K562 (cell line): ENCODE measurements at regions not wholly inside any gene's neighbourhood (a gene's known extent, or its start where the extent isn't known, plus 50 kb on each side); places are given as distances from the start of the nearest gene placed in this dataset.
"Not testable (repeated sequence)": the region's sequence is repeated elsewhere in the genome, so short reads cannot be mapped to it uniquely, and the experiment has no call there.

Source experiments
- ATAC-seq: fragments of 200-7000 bp; cut with Tn5 transposase; 3 replicates; pipeline ENCODE4 v1.9.1; 2020; ENCODE audit warnings: moderate library complexity
- BruUV-seq: library from RNA; stranded (reverse); fragments of 400-500 nt; replicated peaks from 2 replicates; lab custom pipeline; 2021; lab: Mats Ljungman, UMichigan
- CTCF ChIA-PET: fragments of 300-600 bp; formaldehyde crosslinking; extraction: SDS; loops from one replicate; lab custom pipeline; 2021; ENCODE audit warnings: low intra/inter-chr PET ratio; lab: Yijun Ruan, JAX
- POLR2A ChIA-PET: fragments of 300-600, 350-650 bp; sonication (Branson Sonifier 250); formaldehyde crosslinking; extraction: SDS; loops from one replicate; lab custom pipeline; 2021; ENCODE audit warnings: antibody characterized with exemption, inconsistent platforms; lab: Yijun Ruan, JAX
- DNase-seq, 4 experiments: peaks; one replicate each; pipeline versions ENCODE4 v3.0.0 to v3.0.0-alpha.2; 2011 to 2018; ENCODE audit warnings: low spot score in 3 of 4, mixed read lengths in 3 of 4; ENCODE audit errors: extremely low read depth in 1 of 4
- FAIRE-seq: peaks from 2 replicates; lab custom pipeline; 2011; peaks lifted over from hg19 to GRCh38; lab: Jason Lieb, UNC
- H2AFZ ChIP-seq: 2 replicates; pipeline ENCODE4 v1.6.0; 2011; ENCODE audit warnings: low read depth, low read length, control low read depth, inconsistent platforms
- H3K27ac ChIP-seq: fragments of 200-600 bp; 3 replicates; pipeline ENCODE4 v1.8.0; 2011; ENCODE audit warnings: low read depth, mild to moderate bottlenecking, control low read depth, inconsistent platforms, low read length, moderate library complexity, mixed read lengths; ENCODE audit errors: extremely low read depth
- H3K27me3 ChIP-seq, 2 experiments: fragments of 300-600 bp in 1 of 2; 2 replicates in 1 of 2; 3 replicates in 1 of 2; pipeline versions ENCODE4 v1.6.0 to v1.8.0; 2011; ENCODE audit warnings: inconsistent platforms in 2 of 2, low read length in 2 of 2, mild to moderate bottlenecking in 1 of 2, mixed read lengths in 1 of 2, moderate library complexity in 1 of 2; ENCODE audit not compliant: control insufficient read depth in 2 of 2, insufficient read depth in 2 of 2
- H3K36me3 ChIP-seq: fragments of 300-600 bp; 3 replicates; pipeline ENCODE4 v1.8.0; 2011; ENCODE audit warnings: mild to moderate bottlenecking, low read length, inconsistent platforms; ENCODE audit not compliant: control insufficient read depth, insufficient read depth
- H3K4me1 ChIP-seq, 2 experiments: fragments of 200-600 bp in 1 of 2; replicated peaks in 1 of 2; 2 replicates in 1 of 2; 3 replicates in 1 of 2; pipeline versions ENCODE4 v1.5.1 to v1.8.0; 2011; ENCODE audit warnings: inconsistent platforms in 2 of 2, low read length in 2 of 2, mild to moderate bottlenecking in 1 of 2, mixed read lengths in 1 of 2, moderate library complexity in 1 of 2; ENCODE audit not compliant: control insufficient read depth in 2 of 2, insufficient read depth in 2 of 2
- H3K4me2 ChIP-seq: 2 replicates; pipeline ENCODE4 v1.6.1; 2011; ENCODE audit warnings: low read length, control low read depth, inconsistent platforms, mixed read lengths; ENCODE audit not compliant: insufficient read depth
- H3K4me3 ChIP-seq: fragments of 200-600 bp; sonication (generic), shearing (Covaris generic); 2 replicates; pipeline ENCODE4 v1.5.1; 2016; ENCODE audit warnings: control low read depth, inconsistent platforms
- H3K79me2 ChIP-seq: fragments of 200-600 bp; 3 replicates; pipeline ENCODE4 v1.8.0; 2011; ENCODE audit warnings: low read length, inconsistent platforms; ENCODE audit not compliant: control insufficient read depth, insufficient read depth
- H3K9ac ChIP-seq, 2 experiments: 2 replicates each; pipeline versions ENCODE4 v1.6.0 to v1.6.1; 2011; ENCODE audit warnings: low read depth in 2 of 2, low read length in 2 of 2, control low read depth in 1 of 2, inconsistent platforms in 1 of 2, mild to moderate bottlenecking in 1 of 2, mixed read lengths in 1 of 2; ENCODE audit not compliant: insufficient read depth in 1 of 2
- H3K9me1 ChIP-seq: one replicate; pipeline ENCODE4 v1.6.0; 2011; ENCODE audit warnings: inconsistent platforms, mild to moderate bottlenecking, low read length, moderate library complexity; ENCODE audit not compliant: control insufficient read depth, insufficient read depth
- H3K9me3 ChIP-seq: replicated peaks from 2 replicates; pipeline ENCODE4 v1.5.1; 2011; ENCODE audit warnings: low read depth, low read length, inconsistent platforms; ENCODE audit not compliant: control insufficient read depth, insufficient read depth
- H4K20me1 ChIP-seq: replicated peaks from 2 replicates; pipeline ENCODE4 v1.6.1; 2011; ENCODE audit warnings: low read length, inconsistent platforms, mixed read lengths; ENCODE audit not compliant: control insufficient read depth, insufficient read depth
- BCOR ChIP-seq: fragments of 450-650 bp; IDR thresholded peaks from 2 replicates; pipeline ENCODE4 v1.6.1; 2016
- CHD4 ChIP-seq: fragments of 200-600 bp; sonication (generic); IDR thresholded peaks from 3 replicates; pipeline ENCODE4 v1.6.1; 2012; ENCODE audit warnings: low read depth, mild to moderate bottlenecking, mixed read lengths, low read length, inconsistent platforms; ENCODE audit not compliant: insufficient read depth, insufficient replicate concordance, poor library complexity, severe bottlenecking
- HDAC2 ChIP-seq: fragments of 450-650 bp; IDR thresholded peaks from 2 replicates; pipeline ENCODE4 v1.6.1; 2016; ENCODE audit warnings: mild to moderate bottlenecking
- KDM1A ChIP-seq, 2 experiments: fragments of 450-650 bp; IDR thresholded peaks; 2 replicates each; pipeline ENCODE4 v1.6.1; 2016; ENCODE audit warnings: mild to moderate bottlenecking in 2 of 2
- RBM25 ChIP-seq: fragments of 200-400 bp; formaldehyde crosslinking; IDR thresholded peaks from 2 replicates; pipeline ENCODE4 v1.6.1; 2018; ENCODE audit warnings: low read length, low read depth, moderate library complexity; ENCODE audit not compliant: severe bottlenecking
- TCF3 ChIP-seq: sonication (generic); formaldehyde crosslinking; IDR thresholded peaks from 2 replicates; pipeline ENCODE4 v1.4.0; 2020; ENCODE audit warnings: mild to moderate bottlenecking, missing genetic modification reagents
- ZNF146 ChIP-seq: IDR thresholded peaks from one replicate; pipeline ENCODE4 v1.6.1; 2018; ENCODE audit warnings: missing compliant biosample characterization; ENCODE audit not compliant: unreplicated experiment
- WGBS: fragments of 100-300 bp; shearing (Covaris generic); methylation state at CpG from one replicate; pipeline ENCODE4 v1.1.6; 2016; ENCODE audit warnings: low coverage, mixed read lengths; ENCODE audit not compliant: insufficient coverage; ENCODE audit errors: missing lambda C conversion rate; 5-methylcytosine and 5-hydroxymethylcytosine counted together
- in situ Hi-C: fragments of 300-500 bp; cut with MboI; formaldehyde crosslinking; loops from 4 replicates; pipeline ENCODE4 v1.15.0; 2018; ENCODE audit warnings: inconsistent platforms, mixed read lengths
- intact Hi-C: fragments of 100-400 bp; cut with micrococcal nuclease; formaldehyde crosslinking; loops from 2 replicates; pipeline ENCODE4 v1.14.2; 2022

- WGBS: 49% methylated on average over 4 of the region's 4 CpGs
- Histone ChIP-seq H3K36me3 (no peaks in the 10 kb centered on the region), H3K9me3 (no peaks in the 10 kb centered on the region), H3K4me1 (no peaks in the 10 kb centered on the region; a peak in 1 of 5 replicates), H3K9me1 (no peaks in the 10 kb centered on the region), H4K20me1 (no peaks in the 10 kb centered on the region), H3K4me2 (no peak overlapping the region), H2AFZ (no peak overlapping the region), H3K79me2 (no peaks in the 10 kb centered on the region), H3K27me3 (no peaks in the 10 kb centered on the region), H3K9ac (no peak overlapping the region), H3K27ac (no peak overlapping the region), H3K4me3 (no peak overlapping the region)
- CTCF ChIA-PET: no interaction called here
- POLR2A ChIA-PET: no interaction called here
- TF ChIP-seq TCF3 (CRISPR knock-in tag): no peak
- ATAC-seq (no peak), DNase-seq (no peak), FAIRE-seq (no peak)
- intact Hi-C loops: no loop called here
- in situ Hi-C loops: no loop called here
- BruUV-seq: no TSS peak
Observed at GRCh38 chr15:56792211-56792610, 58.9 kb upstream of the ZNF280D start.

DNA sequence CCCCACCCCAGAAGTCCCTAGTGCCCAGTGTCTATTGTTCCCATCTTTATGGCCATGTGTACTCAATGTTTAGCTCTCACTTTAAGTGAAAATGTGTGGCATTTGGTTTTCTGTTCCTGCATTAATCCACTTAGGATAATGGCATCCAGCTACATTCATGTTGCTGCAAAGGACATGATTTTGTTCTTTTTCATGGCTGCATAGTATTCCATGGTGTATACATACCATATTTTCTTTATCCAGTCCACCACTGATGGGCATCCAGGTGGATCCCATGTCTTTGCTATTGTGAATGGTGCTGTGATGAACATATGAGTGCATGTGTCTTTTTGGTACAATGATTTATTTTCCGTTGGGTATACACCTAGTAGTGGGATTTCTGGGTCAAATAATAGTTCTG lies 58.2 kb upstream of the ZNF280D start:
- H3K9ac ChIP-seq, H3K4me1 ChIP-seq, POLR2A ChIA-PET, H3K36me3 ChIP-seq, H3K27me3 ChIP-seq, H3K27ac ChIP-seq, DNase-seq: not testable (repeated sequence)
- TF ChIP-seq HDAC2 (peak; percentile 38; the same call in 1 of the 2 replicates), RBM25 (peak; percentile 71), ZNF146 (CRISPR knock-in tag) (peak; percentile 100), BCOR (peak; percentile 81), KDM1A (IDR thresholded peaks at IDR 0.05) (peak; percentile 48 to 57; a peak in 1 of 4 replicates), CHD4 (peak; percentile 74)
- TF ChIP-seq, all 486 proteins: peak for 6; not testable (repeated sequence) for 480
- WGBS: 75% methylated on average over 1 of the region's 1 CpG
- in situ Hi-C loops, H4K20me1 ChIP-seq, ATAC-seq, H2AFZ ChIP-seq, H3K4me2 ChIP-seq, H3K79me2 ChIP-seq, FAIRE-seq, H3K9me3 ChIP-seq, intact Hi-C loops, H3K9me1 ChIP-seq, H3K4me3 ChIP-seq, BruUV-seq, CTCF ChIA-PET: not testable (repeated sequence)
